SW 1271 (cell line): ENCODE measurements at regions not wholly inside any gene's neighbourhood (a gene's known extent, or its start where the extent isn't known, plus 50 kb on each side); places are given as distances from the start of the nearest gene placed in this dataset.

Experiments used
- DNase-seq, 2 experiments: peaks; one replicate each; lab custom pipeline; 2025; lab: John Stamatoyannopoulos, UW

GRCh38 chr2:9156483-9156882 lies 50.1 kb upstream of the ASAP2 start:
- no peak for DNase-seq

- DNase-seq = no peak
Measured at GRCh38 chr2:9154061-9154460, 52.6 kb upstream of the ASAP2 start.

- no peak for DNase-seq
Measured at GRCh38 chr2:9153643-9153980, 53.0 kb upstream of the ASAP2 start.

GRCh38 chr2:9152975-9153642 lies 53.5 kb upstream of the ASAP2 start:
- no peak for DNase-seq

GRCh38 chr2:9150906-9151305 lies 55.7 kb upstream of the ASAP2 start:
- no peak for DNase-seq

GRCh38 chr2:9150568-9150900 lies 56.1 kb upstream of the ASAP2 start:
- no peak for DNase-seq

GRCh38 chr2:9149726-9150567 lies 56.7 kb upstream of the ASAP2 start:
- no peak for DNase-seq

- DNase-seq = no peak
Measured at GRCh38 chr2:9149388-9149660, 57.3 kb upstream of the ASAP2 start.

- DNase-seq = no peak
Measured at GRCh38 chr2:9146646-9147045, 60.0 kb upstream of the ASAP2 start.

- no peak for DNase-seq
Measured at GRCh38 chr2:9145752-9146430, 60.7 kb upstream of the ASAP2 start.

GRCh38 chr2:9145109-9145751 lies 61.4 kb upstream of the ASAP2 start:
- no peak for DNase-seq

- DNase-seq = no peak
Measured at GRCh38 chr2:9144617-9145016, 62.0 kb upstream of the ASAP2 start.

- DNase-seq = no peak
Measured at GRCh38 chr2:9144046-9144445, 62.6 kb upstream of the ASAP2 start.

GRCh38 chr2:9143264-9143815 lies 63.3 kb upstream of the ASAP2 start:
- no peak for DNase-seq

- peak; percentile 42 to 70 for DNase-seq
Measured at GRCh38 chr2:9142551-9143263, 63.9 kb upstream of the ASAP2 start.

- no peak for DNase-seq
Measured at GRCh38 chr2:9141706-9142460, 64.7 kb upstream of the ASAP2 start.

GRCh38 chr2:9141091-9141667 lies 65.4 kb upstream of the ASAP2 start:
- DNase-seq = no peak

- DNase-seq = no peak
Measured at GRCh38 chr2:9140645-9141044, 66.0 kb upstream of the ASAP2 start.

GRCh38 chr2:9139491-9140443 lies 66.8 kb upstream of the ASAP2 start:
- DNase-seq = peak in 1 of 2 experiments; percentile 42
